Middle frontal gyrus (tissue), 1 donor: ENCODE measurements at regions not wholly inside any gene's neighbourhood (a gene's known extent, or its start where the extent isn't known, plus 50 kb on each side); places are given as distances from the start of the nearest gene placed in this dataset.
"Not testable (repeated sequence)": the region's sequence is repeated elsewhere in the genome, so short reads cannot be mapped to it uniquely, and the experiment has no call there.

Experiments
- DNase-seq: peaks from one replicate; pipeline ENCODE4 v3.0.0-alpha.2; 2015; ENCODE audit warnings: low spot score; ENCODE audit errors: extremely low spot score

DNA sequence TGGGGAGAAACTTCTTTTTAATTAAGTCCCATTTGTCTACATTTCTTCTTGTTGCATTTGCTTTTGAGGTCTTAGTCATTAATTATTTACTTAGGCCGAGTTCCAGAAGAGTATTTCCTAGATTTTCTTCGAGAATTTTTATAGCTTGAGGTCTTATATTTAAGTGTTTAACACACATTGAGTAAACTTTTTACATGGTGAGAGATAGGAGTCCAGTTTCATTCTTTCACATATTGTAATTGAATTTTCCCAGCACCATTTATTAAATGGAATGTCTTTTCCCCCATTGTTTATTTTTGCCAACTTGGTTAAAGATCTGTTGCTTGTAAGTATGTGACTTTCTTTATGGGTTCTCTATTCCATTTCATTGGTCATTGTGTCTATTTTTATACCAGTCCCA lies 1344.0 kb upstream of the RAG2 start:
- DNase-seq: no peak

DNA sequence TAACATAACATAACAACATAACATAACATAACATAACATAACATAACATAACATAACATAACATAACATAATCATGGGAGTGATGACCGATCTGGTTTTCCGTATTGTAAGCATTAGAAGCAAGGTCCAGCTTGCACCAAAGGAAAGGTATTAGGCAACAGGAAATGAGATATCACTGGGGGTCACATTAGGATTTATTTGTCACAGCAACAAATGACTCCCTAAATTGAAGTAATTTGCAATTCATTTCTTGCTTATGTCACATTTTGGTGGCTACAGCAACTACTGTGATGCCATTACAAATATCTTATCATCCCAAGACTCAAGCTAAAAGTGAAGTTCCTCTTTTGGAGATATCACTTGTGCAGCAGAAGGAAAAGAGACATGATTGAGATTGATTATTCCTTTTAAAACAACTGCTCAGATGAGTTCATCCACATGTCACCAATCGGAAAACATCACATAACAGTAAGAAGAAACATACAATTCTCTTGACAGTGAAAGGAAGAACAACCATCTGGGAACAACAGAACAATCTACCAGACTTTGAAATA lies 1331.1 kb upstream of the RAG2 start:
- DNase-seq: no peak

DNA sequence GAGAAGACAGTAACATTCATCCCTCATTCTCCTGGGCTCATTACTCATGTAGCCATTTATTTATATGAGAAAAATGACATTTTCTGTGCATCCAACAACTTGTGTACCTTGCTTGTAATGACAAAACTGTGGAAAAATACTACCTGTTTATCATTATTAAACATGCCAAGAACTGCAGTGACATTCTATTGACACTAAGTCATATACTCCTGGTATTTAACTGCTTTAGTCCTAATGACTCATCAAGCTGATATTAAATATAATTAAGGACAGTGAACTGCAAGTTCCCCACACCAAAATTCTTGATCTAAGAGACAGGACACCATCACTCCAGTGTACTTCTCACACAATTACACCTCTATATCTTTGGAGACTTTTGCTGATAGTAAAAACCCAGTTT lies 1328.7 kb upstream of the RAG2 start:
- no peak for DNase-seq

DNA sequence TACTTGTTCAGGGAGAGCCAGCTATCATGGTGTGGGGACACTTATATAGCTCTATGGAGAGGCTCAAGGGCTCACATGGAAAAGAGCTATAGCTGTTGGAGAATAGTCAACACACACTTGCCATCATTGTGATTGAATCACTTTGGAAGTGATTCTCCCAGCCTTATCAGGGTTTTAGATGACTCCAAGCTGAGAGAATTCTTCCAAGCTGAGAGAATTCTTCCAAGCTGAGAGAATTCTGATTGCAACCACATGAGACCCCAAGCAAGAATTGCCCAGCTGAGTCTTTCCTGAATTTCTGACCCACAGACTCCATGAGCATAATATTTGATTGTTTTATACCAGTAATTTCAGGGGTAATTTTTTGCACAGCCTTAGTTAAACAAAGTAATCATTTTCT lies 1318.3 kb upstream of the RAG2 start:
- DNase-seq: no peak

DNA sequence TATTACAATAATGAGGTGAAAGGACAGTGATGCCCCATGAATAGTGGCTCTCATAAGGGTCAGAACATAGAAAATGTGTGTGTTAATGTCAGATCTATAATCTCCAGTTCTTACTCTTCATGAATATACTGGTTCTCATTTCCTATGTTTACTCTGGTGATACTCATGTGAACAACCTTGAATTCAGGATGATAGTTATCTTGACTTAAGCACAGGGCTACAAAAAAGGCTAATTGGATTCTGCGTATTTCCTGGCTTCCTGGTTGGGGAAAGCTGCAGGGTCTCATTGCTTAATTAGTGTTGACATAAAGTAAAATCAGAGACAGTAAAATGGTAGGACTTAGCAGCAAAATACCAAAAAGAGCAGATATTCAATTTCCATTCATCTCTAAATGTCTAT lies 1316.8 kb upstream of the RAG2 start:
- DNase-seq: no peak

DNA sequence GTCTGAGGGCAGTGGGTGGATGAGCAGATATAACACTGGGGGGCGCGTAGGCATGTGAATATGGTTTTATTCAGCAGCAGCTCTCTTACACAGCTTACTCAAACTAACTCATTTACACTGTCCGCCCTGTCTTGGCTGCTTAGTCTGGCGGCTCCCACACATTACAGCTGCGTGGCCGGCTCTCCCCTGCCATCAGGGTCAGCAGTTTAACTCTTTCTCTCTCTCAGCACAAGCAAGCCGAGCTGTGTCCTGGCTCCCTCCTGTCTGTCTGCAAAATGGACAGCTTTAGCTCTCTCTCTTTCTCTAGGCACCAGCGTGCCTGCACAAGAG lies 1310.1 kb upstream of the RAG2 start:
- DNase-seq: no peak

DNA sequence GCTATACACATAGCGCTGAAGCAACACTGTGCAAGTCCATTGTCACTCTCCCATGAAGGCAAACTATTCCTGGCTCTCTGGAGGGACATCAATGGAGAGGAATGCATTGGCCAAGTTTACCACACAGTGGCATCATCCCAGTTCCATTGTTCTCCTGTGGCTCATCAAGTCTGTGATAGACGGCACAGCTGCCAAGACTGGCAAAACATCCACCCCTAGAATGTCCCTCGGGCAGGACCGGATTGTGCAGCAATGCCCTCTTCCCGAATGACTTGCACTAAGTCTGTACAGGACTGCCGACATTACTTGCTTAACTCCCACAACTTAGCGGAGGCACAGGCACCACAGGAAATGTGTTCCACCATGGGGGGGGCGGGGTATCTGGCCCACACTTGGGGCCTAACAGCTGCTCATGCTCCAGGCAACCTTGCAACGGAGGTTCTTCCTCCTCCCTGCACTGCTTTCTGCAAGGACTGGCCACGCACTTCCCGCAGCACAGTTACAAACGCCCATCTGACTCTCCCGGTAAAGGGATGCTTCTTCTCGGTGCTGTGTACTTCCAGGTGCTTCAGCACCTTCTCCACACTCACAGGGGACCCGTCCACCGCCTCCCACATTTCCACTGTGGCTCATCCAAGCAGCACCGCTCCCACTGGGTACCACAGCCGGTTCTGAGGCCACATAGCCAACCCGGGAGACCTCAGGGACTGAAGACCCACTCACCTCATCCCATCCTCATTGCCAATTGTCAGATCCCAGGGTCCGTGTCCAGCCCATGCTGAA lies 1309.6 kb upstream of the RAG2 start:
- no peak for DNase-seq

DNA sequence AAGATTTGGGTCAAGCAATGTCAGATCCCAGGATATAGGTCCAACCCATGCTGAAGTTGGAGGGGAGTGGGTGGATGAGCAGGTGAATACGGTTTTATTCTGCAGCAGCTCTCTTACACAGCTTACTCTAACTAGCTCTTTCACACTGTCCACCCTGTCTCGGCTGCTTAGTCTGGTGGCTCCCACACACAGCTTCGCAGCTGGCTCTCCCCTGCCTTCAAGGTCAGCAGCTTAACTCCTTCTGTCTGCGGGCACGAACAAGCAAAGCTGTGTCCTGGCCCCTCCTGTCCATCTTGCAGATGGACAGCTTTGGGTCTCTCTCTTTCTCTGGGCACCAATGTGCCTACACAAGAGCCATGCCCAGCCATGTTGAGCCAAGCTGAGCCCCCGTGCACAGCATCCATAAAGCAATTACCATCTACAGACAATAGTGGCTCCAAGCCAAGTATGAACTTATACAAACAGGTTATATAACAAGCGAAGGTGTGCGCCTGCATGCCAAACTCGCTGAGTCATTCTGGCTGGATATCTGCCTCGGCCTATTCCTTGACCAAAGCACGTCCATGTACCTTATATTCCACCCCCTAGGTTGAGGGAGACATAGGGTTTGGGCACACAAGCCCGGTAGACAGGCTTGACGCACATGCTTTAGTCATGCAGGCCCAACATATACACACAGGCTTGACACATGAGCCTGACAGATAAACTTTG lies 1307.8 kb upstream of the RAG2 start:
- DNase-seq: no peak

DNA sequence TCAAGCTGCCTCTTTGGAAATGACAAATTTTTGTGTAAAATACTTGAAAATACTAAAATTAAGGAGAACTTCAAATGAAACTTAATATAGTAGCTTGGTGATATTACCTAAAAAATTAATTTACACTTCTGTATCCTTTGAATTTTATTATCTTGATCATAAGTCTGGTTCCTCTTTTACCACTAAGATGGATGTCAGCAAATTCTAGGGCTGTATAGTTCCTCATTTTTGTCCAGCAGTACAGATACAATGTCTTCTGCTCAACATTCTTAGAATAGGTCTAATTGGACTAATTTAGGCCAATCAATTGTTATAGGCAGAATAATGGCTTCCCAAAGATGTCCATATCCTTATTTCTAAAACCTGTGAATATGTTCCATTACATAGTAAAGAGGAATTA lies 1298.0 kb upstream of the RAG2 start:
- no peak for DNase-seq

DNA sequence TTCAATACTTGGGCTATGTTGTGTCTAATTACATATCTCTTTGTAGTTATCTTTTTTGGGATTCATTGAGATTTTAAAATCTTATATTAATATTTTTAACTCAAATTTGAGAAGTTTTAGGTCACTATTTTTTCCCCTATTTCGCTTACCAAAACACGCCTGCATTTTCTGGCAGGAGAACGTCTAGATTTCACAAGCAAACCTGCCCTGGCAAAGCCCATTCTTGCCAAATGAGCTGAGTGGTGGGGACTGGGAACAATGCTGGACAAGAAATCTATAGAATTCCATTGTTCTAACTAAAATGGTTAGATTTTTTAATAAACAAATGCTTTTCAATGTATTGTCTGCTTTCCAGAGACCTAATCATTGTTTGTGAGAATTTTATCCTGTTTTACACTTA lies 1283.7 kb upstream of the RAG2 start:
- no peak for DNase-seq

DNA sequence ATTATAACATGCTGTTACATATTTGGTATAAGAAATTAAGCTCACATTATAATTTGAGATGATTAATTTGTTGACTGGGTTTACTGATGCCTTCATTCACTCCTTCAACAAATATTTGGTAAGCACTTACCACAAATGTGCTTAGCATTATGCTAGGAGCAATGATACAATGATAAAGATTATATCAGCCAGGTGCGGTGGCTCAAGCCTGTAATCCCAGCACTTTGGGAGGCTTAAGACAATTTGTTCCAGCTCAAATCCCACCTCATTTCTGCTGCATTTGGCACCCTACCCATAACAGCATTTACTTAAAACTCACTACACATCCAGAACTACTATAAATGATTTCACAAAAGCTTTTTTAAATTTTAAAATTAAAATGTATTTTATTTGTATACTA lies 1263.6 kb upstream of the RAG2 start:
- no peak for DNase-seq

DNA sequence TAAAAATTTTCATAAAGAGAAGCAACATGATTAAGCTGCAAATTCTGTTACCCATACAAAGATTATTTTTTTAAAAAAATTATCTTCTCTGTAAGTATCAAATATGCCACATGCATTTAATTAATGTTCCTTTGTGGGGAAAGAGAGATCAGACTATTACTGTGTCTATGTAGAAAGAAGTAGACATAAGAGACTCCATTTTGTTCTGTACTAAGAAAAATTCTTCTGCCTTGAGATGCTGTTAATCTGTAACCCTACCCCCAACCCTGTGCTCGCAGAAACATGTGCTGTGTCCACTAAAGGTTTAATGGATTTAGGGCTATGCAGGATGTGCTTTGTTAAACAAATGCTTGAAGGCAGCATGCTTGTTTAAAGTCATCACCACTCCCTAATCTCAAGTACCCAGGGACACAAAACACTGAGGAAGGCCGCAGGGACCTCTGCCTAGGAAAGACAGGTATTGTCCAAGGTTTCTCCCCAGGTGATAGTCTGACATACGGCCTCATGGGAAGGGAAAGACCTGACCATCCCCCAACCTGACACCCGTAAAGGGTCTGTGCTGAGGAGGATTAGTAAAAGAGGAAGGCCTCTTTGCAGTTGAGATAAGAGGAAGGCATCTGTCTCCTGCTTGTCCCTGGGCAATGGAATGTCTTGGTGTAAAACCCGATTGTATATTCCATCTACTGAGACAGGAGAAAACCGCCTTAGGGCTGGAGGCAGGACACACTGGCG lies 1260.9 kb upstream of the RAG2 start:
- not testable (repeated sequence) for DNase-seq

DNA sequence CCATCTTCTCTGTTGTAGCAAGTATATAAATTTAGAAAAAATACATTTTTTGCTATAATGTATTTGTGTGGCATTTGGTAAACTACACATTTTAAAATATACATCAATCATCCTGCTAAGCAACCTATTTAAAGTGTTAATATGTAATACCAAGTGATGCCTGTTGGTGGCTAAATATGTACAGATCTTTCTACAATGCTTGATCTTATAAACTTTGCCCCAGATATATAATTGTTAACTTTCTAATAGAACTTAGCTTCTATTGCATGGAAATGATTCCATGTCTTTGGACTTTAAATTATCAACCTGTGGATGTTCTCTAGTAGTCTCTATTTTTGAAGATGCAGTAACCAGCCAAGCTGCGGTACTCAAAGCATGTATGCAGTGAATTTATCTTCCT lies 1260.4 kb upstream of the RAG2 start:
- no peak for DNase-seq

DNA sequence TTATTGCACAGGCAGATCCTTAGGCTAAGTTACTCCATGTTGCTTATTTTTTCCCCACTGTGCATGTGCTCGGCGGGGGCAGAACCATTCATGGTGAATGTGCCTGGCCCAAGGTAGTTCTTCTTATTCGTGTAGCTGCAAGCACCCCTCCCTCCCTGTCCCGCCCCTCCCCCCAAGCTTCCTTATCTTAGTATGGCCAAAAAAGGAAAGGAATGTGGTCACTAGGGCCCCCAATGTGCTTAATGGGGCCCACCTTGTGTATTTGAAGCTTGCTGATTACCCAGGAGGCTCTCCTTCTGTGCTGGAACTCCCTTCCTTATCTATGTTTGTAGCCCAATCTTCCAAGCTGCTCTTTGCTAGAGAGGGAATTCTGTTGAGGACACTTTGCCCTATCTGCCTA lies 1259.7 kb upstream of the RAG2 start:
- DNase-seq: no peak

DNA sequence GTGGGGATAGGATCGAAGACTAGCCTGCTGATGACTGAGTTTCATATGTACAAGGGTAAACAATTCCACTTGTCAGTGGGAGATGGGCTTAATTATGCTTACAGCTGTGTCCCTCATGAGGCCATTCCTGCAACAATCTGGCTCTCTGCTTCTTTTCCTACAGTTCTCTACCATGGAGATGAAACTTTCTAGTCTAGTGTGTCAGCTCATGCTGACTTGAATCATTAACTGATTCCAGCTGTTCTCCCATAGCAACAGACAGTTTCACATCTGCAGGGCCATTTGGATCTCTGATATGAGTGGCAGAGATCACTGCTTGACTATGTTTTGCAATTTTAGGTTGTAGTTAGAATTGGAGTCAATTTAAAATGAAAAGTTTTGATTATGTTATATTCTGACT lies 1251.7 kb upstream of the RAG2 start:
- no peak for DNase-seq

DNA sequence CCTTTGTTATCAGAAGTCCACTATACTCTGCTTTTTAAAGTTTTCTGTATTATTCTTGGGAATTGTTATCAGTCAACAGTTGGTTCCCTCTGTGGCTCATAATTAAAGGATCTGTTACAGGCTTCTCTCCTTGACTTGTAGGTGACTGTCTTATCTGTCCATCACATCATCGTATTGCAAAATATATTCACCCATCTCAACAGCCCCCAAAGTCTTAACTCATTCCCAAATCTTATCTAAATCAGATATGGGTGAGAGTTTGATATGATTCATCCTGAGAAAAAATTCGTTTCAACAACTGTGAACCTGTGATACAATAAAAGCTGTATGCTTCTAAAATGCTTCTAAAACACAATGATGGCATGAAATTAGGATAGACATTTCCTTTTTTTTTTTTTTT lies 1245.6 kb upstream of the RAG2 start:
- no peak for DNase-seq

DNA sequence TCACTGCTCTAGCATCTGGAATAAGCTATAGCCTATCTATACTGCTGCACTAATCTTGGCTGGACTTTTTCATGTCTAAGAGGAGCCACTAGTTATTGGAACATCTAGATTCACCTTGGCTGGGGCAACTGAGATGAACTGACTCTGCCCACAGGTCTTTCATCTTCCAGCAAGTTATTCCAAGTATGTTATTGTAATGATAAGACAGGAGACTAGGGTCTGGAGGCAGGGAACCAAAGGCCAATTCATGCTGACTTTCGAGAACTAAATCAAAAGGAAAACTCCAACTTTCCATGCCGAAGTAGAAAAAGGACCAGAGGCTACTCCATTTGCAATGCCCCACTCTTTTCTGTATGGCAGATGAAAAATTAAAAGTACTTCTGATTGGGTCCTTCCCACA lies 1243.0 kb upstream of the RAG2 start:
- no peak for DNase-seq

DNA sequence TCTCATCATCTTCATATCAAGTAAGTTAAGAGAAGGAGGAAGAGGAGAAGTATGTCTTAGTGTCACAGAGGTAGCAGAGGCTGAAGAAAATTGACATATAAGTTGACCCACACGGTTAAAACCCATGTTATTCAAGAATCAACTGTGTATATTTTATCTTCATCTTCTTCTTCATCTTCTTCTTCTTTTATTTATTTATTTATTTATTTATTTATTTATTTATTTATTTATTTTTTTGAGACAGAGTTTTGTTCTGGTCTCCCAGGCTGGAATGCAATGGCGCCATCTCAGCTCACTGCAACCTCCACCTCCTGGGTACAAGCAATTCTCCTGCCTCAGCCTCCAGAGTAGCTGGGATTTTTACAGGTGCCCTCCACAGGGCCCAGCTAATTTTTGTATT lies 1242.3 kb upstream of the RAG2 start:
- DNase-seq: not testable (repeated sequence)

DNA sequence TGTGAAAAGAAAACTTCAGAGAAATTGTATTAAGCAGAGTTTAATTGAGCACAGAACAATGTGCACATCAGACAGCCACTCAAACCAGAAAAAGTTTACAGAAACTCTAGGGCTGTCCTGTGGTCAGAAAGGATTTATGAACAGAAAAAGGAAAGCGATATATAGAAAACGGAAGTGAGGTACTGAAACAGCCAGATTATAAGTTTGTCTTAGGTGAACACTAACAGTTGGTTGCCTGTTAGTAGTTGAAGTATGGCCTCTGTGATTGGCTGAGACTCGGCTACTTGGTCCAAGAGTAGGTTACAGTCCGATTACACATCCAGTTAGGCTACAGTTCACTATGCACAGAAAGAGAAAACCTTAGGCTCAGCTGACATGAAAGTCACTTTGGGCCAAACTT lies 1232.5 kb upstream of the RAG2 start:
- DNase-seq: no peak

DNA sequence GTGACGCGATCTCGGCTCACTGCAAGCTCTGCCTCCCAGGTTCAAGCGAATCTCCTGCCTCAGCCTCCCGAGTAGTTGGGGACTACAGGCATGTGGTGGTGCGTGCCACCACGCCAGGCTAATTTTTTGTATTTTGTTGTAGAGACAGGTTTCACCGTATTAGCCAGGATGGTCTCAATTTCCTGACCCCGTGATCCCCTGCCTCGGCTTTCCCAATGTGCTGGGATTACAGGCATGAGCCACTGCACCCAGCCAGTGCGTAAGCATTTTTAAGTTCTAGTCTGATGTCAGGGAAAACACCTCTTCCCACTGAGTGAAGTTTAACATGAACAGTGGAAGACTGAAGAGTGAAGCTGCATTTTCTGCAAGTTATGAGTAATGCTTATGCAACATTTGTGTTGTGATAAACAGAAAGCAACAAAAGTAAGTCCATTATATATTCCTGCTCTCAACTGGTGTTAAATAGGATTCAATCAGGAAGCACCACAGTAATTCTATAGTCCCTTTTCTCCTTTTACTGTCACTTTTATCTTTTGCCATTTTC lies 1219.8 kb upstream of the RAG2 start:
- no peak for DNase-seq

DNA sequence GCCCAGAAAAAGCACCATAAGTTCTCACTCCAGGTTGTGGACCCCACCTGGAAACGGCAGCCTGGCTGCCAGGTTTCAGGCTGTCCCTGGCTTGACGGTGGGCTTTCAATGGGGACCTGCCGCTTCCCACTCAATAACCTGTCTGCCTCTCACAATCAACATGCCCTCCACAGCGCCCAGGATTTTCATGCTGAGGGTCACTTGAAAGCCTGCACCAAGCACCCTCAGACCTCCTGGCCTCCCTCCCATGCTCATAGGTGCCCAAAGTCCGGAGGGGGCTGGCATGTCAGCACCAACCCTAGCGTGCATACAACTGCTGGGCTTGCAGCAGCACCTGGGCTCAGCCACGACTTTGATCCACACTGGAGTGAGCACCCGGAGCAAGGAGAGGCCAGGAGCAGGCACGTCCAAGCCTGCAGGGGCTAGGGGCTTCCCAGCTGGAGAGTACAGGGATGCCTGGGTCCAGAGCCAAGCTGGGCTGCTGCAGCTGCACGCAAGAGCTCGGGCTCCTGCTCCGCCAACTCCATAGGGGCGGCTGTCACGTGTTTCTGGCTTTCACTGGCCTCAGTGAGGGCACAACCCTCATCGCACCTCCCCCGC lies 1214.3 kb upstream of the RAG2 start:
- no peak for DNase-seq

DNA sequence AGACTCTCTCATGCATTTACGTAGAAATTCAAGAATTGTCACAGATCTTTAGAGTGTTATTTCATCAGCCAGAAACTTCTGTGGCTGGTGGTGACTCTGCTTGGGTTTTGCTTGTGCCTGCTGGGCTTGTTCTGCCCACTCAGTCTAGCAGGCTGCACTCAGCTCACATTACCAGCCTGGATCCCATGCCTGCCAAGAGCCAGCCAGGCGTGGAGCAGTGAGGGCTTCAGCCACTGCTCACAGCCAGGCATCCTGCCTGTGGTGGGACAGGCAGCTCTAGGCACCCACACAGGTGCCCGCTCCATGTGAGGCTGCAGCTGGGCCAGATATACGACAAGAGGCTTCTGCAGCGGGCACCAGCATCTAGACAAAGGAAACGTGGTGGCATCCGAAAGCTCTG lies 1213.3 kb upstream of the RAG2 start:
- DNase-seq: no peak
